HEK293 (cell line): ENCODE measurements at regions not wholly inside any gene's neighbourhood (a gene's known extent, or its start where the extent isn't known, plus 50 kb on each side); places are given as distances from the start of the nearest gene placed in this dataset.

Source experiments
- CTCF ChIA-PET: fragments of 350-600 bp; formaldehyde crosslinking; extraction: SDS; loops from one replicate; lab custom pipeline; 2021; ENCODE audit warnings: antibody characterized with exemption; lab: Yijun Ruan, JAX
- POLR2A ChIA-PET: fragments of 300-600 bp; formaldehyde crosslinking; extraction: SDS; loops from one replicate; lab custom pipeline; 2020; ENCODE audit warnings: antibody characterized with exemption, inconsistent platforms; lab: Yijun Ruan, JAX
- H3K27ac ChIP-seq: fragments of 200-500 bp; sonication (Bioruptor generic); 2 replicates; pipeline ENCODE4 v1.5.1; 2014; ENCODE audit warnings: low read depth, low read length, control low read depth, inconsistent platforms; ENCODE audit errors: extremely low read depth
- H3K36me3 ChIP-seq, 2 experiments: fragments of 200-500 bp in 1 of 2; sonication (Bioruptor generic) in 1 of 2; 1 replicate in 1 of 2; 2 replicates in 1 of 2; pipeline ENCODE4 v1.5.1; 2014 to 2017; ENCODE audit warnings: inconsistent platforms in 2 of 2, low read length in 2 of 2; ENCODE audit not compliant: control insufficient read depth in 2 of 2, insufficient read depth in 1 of 2
- H3K4me1 ChIP-seq: fragments of 200-500 bp; sonication (Bioruptor generic); 2 replicates; pipeline ENCODE4 v1.5.1; 2014; ENCODE audit warnings: mild to moderate bottlenecking, low read length, inconsistent platforms; ENCODE audit not compliant: control insufficient read depth, insufficient read depth
- H3K4me3 ChIP-seq: 2 replicates; pipeline ENCODE4 v1.5.1; 2011; ENCODE audit warnings: low read depth, mild to moderate bottlenecking, control low read depth, low read length, moderate library complexity
- H3K9me3 ChIP-seq: fragments of 200-500 bp; sonication (Bioruptor generic); 2 replicates; pipeline ENCODE4 v1.5.1; 2014; ENCODE audit warnings: low read depth, low read length, inconsistent platforms; ENCODE audit not compliant: control insufficient read depth, insufficient read depth
- EGR2 ChIP-seq: fragments of 450-650 bp; formaldehyde crosslinking; IDR thresholded peaks from 2 replicates; pipeline ENCODE4 v1.5.1; 2016; ENCODE audit warnings: low read depth, missing biosample characterization, missing genetic modification characterization
- FEZF1 ChIP-seq: fragments of 450-650 bp; formaldehyde crosslinking; IDR thresholded peaks from 2 replicates; pipeline ENCODE4 v1.5.1; 2016; ENCODE audit warnings: missing biosample characterization, missing genetic modification characterization
- IKZF3 ChIP-seq: fragments of 450-650 bp; IDR thresholded peaks from 2 replicates; pipeline ENCODE4 v1.5.0; 2018; ENCODE audit warnings: missing biosample characterization, mild to moderate bottlenecking, missing genetic modification characterization, moderate library complexity
- KLF7 ChIP-seq: fragments of 450-650 bp; formaldehyde crosslinking; IDR thresholded peaks from 2 replicates; pipeline ENCODE4 v1.5.1; 2016; ENCODE audit warnings: missing biosample characterization, missing genetic modification characterization, borderline replicate concordance
- RBAK ChIP-seq: fragments of 450-650 bp; formaldehyde crosslinking; IDR thresholded peaks from 2 replicates; pipeline ENCODE4 v1.5.1; 2016; ENCODE audit warnings: missing biosample characterization, missing genetic modification characterization
- SETDB1 ChIP-seq: IDR thresholded peaks from one replicate; pipeline ENCODE4 v1.6.1; 2017; ENCODE audit warnings: mild to moderate bottlenecking, low read length, moderate library complexity, mixed read lengths; ENCODE audit not compliant: insufficient read length
- ZBTB11 ChIP-seq: fragments of 450-650 bp; formaldehyde crosslinking; conservative IDR thresholded peaks from 2 replicates; pipeline ENCODE4 v1.5.1; 2016; ENCODE audit warnings: low read depth, missing biosample characterization, missing genetic modification characterization
- ZBTB20 ChIP-seq: fragments of 450-650 bp; formaldehyde crosslinking; IDR thresholded peaks from 2 replicates; pipeline ENCODE4 v1.5.1; 2016; ENCODE audit warnings: missing biosample characterization, missing genetic modification characterization
- ZBTB48 ChIP-seq: fragments of 450-650 bp; formaldehyde crosslinking; IDR thresholded peaks from 2 replicates; pipeline ENCODE4 v1.5.1; 2016; ENCODE audit warnings: missing biosample characterization, missing genetic modification characterization
- ZNF19 ChIP-seq: fragments of 450-650 bp; formaldehyde crosslinking; IDR thresholded peaks from 2 replicates; pipeline ENCODE4; 2016; ENCODE audit warnings: missing biosample characterization, missing genetic modification characterization, low read depth
- ZNF202 ChIP-seq: fragments of 450-650 bp; formaldehyde crosslinking; IDR thresholded peaks from 2 replicates; pipeline ENCODE4 v1.5.1; 2016; ENCODE audit warnings: missing biosample characterization, missing genetic modification characterization, borderline replicate concordance
- ZNF23 ChIP-seq: fragments of 450-650 bp; formaldehyde crosslinking; IDR thresholded peaks from 2 replicates; pipeline ENCODE4 v1.5.1; 2016; ENCODE audit warnings: missing biosample characterization, missing genetic modification characterization, borderline replicate concordance
- ZNF341 ChIP-seq: fragments of 450-650 bp; formaldehyde crosslinking; IDR thresholded peaks from 2 replicates; pipeline ENCODE4; 2016; ENCODE audit warnings: low read depth, missing biosample characterization, missing genetic modification characterization
- ZNF449 ChIP-seq: fragments of 450-650 bp; formaldehyde crosslinking; IDR thresholded peaks from 2 replicates; pipeline ENCODE4 v1.5.1; 2017; ENCODE audit warnings: missing biosample characterization, mild to moderate bottlenecking, missing genetic modification characterization, moderate library complexity
- ZNF514 ChIP-seq: fragments of 450-650 bp; formaldehyde crosslinking; IDR thresholded peaks from 2 replicates; pipeline ENCODE4 v1.5.1; 2016; ENCODE audit warnings: missing biosample characterization, missing genetic modification characterization
- ZNF521 ChIP-seq: fragments of 450-650 bp; formaldehyde crosslinking; IDR thresholded peaks from 2 replicates; pipeline ENCODE4 v1.5.1; 2017; ENCODE audit warnings: missing biosample characterization, mild to moderate bottlenecking, missing genetic modification characterization
- ZNF549 ChIP-seq: fragments of 450-650 bp; IDR thresholded peaks from 2 replicates; pipeline ENCODE4 v1.5.1; 2018; ENCODE audit warnings: missing biosample characterization, missing genetic modification characterization, mild to moderate bottlenecking, inconsistent platforms, moderate library complexity
- ZNF654 ChIP-seq: fragments of 450-650 bp; formaldehyde crosslinking; IDR thresholded peaks from 2 replicates; pipeline ENCODE4 v1.5.1; 2016; ENCODE audit warnings: low read depth, missing biosample characterization, missing genetic modification characterization
- ZNF658 ChIP-seq: fragments of 450-650 bp; formaldehyde crosslinking; IDR thresholded peaks from 2 replicates; pipeline ENCODE4; 2016; ENCODE audit warnings: missing biosample characterization, missing genetic modification characterization
- TF ChIP-seq, protein P1 (sequence below): fragments of 450-650 bp; formaldehyde crosslinking; IDR thresholded peaks from 2 replicates; pipeline ENCODE4 v1.5.1; 2017; ENCODE audit warnings: missing biosample characterization, missing genetic modification characterization
- TF ChIP-seq, protein P2 (sequence below): fragments of 450-650 bp; formaldehyde crosslinking; IDR thresholded peaks from 2 replicates; pipeline ENCODE4 v1.5.1; 2016; ENCODE audit warnings: missing biosample characterization, missing genetic modification characterization

GRCh38 chr3:135762188-135762856 lies 203.2 kb upstream of the PPP2R3A start:
- CTCF ChIA-PET: interaction anchor here (0.6 kb wide), 3 partner anchors 112 to 681 kb away, joined by 4 to 6 read pairs (median 4); no protein-coding TSS in a partner anchor
- H3K9me3 ChIP-seq: no peaks in the 10 kb centered on the region

GRCh38 chr3:135766115-135766514 lies 199.4 kb upstream of the PPP2R3A start:
- H3K9me3 ChIP-seq: no peaks in the 10 kb centered on the region
- H3K36me3 ChIP-seq: no peaks in the 10 kb centered on the region
- no peak overlapping the region for H3K27ac ChIP-seq
- no peak for TF ChIP-seq IKZF3
- TF ChIP-seq ZNF514 (tag by site-specific recombination): no peak
- TF ChIP-seq ZBTB48 (tag by site-specific recombination): no peak
- TF ChIP-seq, protein P1, sequence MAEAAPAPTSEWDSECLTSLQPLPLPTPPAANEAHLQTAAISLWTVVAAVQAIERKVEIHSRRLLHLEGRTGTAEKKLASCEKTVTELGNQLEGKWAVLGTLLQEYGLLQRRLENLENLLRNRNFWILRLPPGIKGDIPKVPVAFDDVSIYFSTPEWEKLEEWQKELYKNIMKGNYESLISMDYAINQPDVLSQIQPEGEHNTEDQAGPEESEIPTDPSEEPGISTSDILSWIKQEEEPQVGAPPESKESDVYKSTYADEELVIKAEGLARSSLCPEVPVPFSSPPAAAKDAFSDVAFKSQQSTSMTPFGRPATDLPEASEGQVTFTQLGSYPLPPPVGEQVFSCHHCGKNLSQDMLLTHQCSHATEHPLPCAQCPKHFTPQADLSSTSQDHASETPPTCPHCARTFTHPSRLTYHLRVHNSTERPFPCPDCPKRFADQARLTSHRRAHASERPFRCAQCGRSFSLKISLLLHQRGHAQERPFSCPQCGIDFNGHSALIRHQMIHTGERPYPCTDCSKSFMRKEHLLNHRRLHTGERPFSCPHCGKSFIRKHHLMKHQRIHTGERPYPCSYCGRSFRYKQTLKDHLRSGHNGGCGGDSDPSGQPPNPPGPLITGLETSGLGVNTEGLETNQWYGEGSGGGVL (tag by site-specific recombination): no peak
- no peak for TF ChIP-seq FEZF1
- no peak for TF ChIP-seq ZNF202 (tag by site-specific recombination)
- no peak for TF ChIP-seq EGR2 (tag by site-specific recombination)
- no peak for TF ChIP-seq ZNF658
- no peak for TF ChIP-seq ZBTB11 (tag by site-specific recombination)
- TF ChIP-seq ZNF521 (tag by site-specific recombination): no peak
- no peak for TF ChIP-seq RBAK
- TF ChIP-seq ZNF549: no peak
- no peak for TF ChIP-seq SETDB1
- TF ChIP-seq ZNF23: no peak
- no peak for TF ChIP-seq ZNF341
- TF ChIP-seq ZBTB20 (tag by site-specific recombination): no peak
- TF ChIP-seq ZNF19: no peak
- TF ChIP-seq, protein P2, sequence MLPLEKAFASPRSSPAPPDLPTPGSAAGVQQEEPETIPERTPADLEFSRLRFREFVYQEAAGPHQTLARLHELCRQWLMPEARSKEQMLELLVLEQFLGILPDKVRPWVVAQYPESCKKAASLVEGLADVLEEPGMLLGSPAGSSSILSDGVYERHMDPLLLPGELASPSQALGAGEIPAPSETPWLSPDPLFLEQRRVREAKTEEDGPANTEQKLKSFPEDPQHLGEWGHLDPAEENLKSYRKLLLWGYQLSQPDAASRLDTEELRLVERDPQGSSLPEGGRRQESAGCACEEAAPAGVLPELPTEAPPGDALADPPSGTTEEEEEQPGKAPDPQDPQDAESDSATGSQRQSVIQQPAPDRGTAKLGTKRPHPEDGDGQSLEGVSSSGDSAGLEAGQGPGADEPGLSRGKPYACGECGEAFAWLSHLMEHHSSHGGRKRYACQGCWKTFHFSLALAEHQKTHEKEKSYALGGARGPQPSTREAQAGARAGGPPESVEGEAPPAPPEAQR (tag by site-specific recombination): no peak
- TF ChIP-seq ZNF449: no peak
- CTCF ChIA-PET: no interaction called here
- H3K4me3 ChIP-seq: no peak overlapping the region
- no peaks in the 10 kb centered on the region for H3K4me1 ChIP-seq
- POLR2A ChIA-PET: no interaction called here

More at GRCh38 chr3:135762188-135762856, 203.2 kb upstream of the PPP2R3A start:
- Histone ChIP-seq H3K36me3 (no peaks in the 10 kb centered on the region), H3K4me3 (no peak overlapping the region), H3K4me1 (no peaks in the 10 kb centered on the region), H3K27ac (no peak overlapping the region)
- TF ChIP-seq ZNF654 (0 out of 2 replicates have a peak, but pooled peaks have one; percentile 19), KLF7 (tag by site-specific recombination) (no peak), ZNF449 (peak; percentile 24; the same call in 1 of the 2 replicates)
- POLR2A ChIA-PET: no interaction called here
